GM12878 (cell line): ENCODE measurements at regions not wholly inside any gene's neighbourhood (a gene's known extent, or its start where the extent isn't known, plus 50 kb on each side); places are given as distances from the start of the nearest gene placed in this dataset.

ENCODE experiments used
- BCL3 ChIP-seq: IDR thresholded peaks from 2 replicates; pipeline ENCODE4 v1.6.1; 2011; ENCODE audit warnings: borderline replicate concordance, low read depth, mild to moderate bottlenecking, moderate library complexity, low read length; ENCODE audit not compliant: insufficient read depth, poor library complexity, severe bottlenecking
- CEBPB ChIP-seq, 2 experiments: fragments of 150-350 bp in 1 of 2; IDR thresholded peaks; 2 replicates each; pipeline ENCODE4 v1.6.1; 2012 to 2014; ENCODE audit warnings: low read depth in 2 of 2, low read length in 2 of 2, borderline replicate concordance in 1 of 2, inconsistent platforms in 1 of 2
- CTCF ChIP-seq, 3 experiments: IDR thresholded peaks in 2 of 3; conservative IDR thresholded peaks in 1 of 3; 2 replicates each; pipeline ENCODE4 v1.5.1; 2011; ENCODE audit warnings: low read depth in 3 of 3, low read length in 3 of 3, mild to moderate bottlenecking in 3 of 3, control low read depth in 2 of 3, moderate library complexity in 2 of 3, inconsistent platforms in 1 of 3, mixed read lengths in 1 of 3; ENCODE audit not compliant: control insufficient read depth in 2 of 3, insufficient read depth in 1 of 3; ENCODE audit errors: extremely low read depth in 1 of 3
- HDGF ChIP-seq: fragments of 450-650 bp; IDR thresholded peaks from 2 replicates; pipeline ENCODE4 v1.6.1; 2016; ENCODE audit warnings: antibody characterized with exemption
- MXI1 ChIP-seq: fragments of 150-350 bp; IDR thresholded peaks from 2 replicates; pipeline ENCODE4 v1.6.1; 2011; ENCODE audit warnings: low read depth, mild to moderate bottlenecking, inconsistent platforms, low read length, improper control_type of control experiment
- POLR2A ChIP-seq: IDR thresholded peaks from 2 replicates; pipeline ENCODE4 v1.6.1; 2011; ENCODE audit warnings: low read depth, mild to moderate bottlenecking, low read length
- REST ChIP-seq: IDR thresholded peaks from 2 replicates; pipeline ENCODE4 v1.6.1; 2012; ENCODE audit warnings: mild to moderate bottlenecking, low read depth, low read length
- SMC3 ChIP-seq: IDR thresholded peaks from 2 replicates; pipeline ENCODE4 v1.6.1; 2011; ENCODE audit warnings: low read length, improper control_type of control experiment, borderline replicate concordance
- TAF1 ChIP-seq: IDR thresholded peaks from 2 replicates; pipeline ENCODE4 v1.6.1; 2011; ENCODE audit warnings: mild to moderate bottlenecking, low read depth, low read length, borderline replicate concordance
- ZNF217 ChIP-seq: fragments of 450-650 bp; IDR thresholded peaks from 2 replicates; pipeline ENCODE4 v1.6.1; 2017; ENCODE audit warnings: antibody characterized with exemption, mild to moderate bottlenecking
- TF ChIP-seq, protein P1 (sequence below): IDR thresholded peaks from 2 replicates; pipeline ENCODE4 v1.6.1; 2012; ENCODE audit warnings: low read depth, low read length, improper control_type of control experiment

- TF ChIP-seq TAF1 (no peak), BCL3 (no peak), CEBPB (IDR thresholded peaks at IDR 0.05; ENCODE audit: borderline replicate concordance in 1 of 2, low read depth in 2 of 2, low read length in 2 of 2) (no peak), SMC3 (no peak), ZNF217 (no peak), HDGF (no peak), POLR2A (no peak), MXI1 (no peak), CTCF (IDR thresholded peaks at IDR 0.05 in 2 of 3, conservative IDR thresholded peaks at IDR 0.05 in 1 of 3; ENCODE audit: control insufficient read depth in 2 of 3, extremely low read depth in 1 of 3, insufficient read depth in 1 of 3, low read depth in 3 of 3, low read length in 3 of 3) (no peak), REST (no peak)
- TF ChIP-seq, protein P1, sequence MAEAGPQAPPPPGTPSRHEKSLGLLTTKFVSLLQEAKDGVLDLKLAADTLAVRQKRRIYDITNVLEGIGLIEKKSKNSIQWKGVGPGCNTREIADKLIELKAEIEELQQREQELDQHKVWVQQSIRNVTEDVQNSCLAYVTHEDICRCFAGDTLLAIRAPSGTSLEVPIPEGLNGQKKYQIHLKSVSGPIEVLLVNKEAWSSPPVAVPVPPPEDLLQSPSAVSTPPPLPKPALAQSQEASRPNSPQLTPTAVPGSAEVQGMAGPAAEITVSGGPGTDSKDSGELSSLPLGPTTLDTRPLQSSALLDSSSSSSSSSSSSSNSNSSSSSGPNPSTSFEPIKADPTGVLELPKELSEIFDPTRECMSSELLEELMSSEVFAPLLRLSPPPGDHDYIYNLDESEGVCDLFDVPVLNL = no peak
These were observed 396.5 kb downstream of the DTHD1 start for GRCh38 chr4:36677874-36678273.
